OCI-LY7 (cell line): ENCODE measurements at regions not wholly inside any gene's neighbourhood (a gene's known extent, or its start where the extent isn't known, plus 50 kb on each side); places are given as distances from the start of the nearest gene placed in this dataset.

Experiments used
- BruUV-seq: library from RNA; stranded (reverse); fragments of 400-500 nt; replicated peaks from 2 replicates; lab custom pipeline; 2021; lab: Mats Ljungman, UMichigan
- CTCF ChIA-PET: fragments of 300-600 bp; sonication (Branson Sonifier 250); formaldehyde crosslinking; loops from one replicate; lab custom pipeline; 2022; ENCODE audit warnings: antibody characterized with exemption; ENCODE audit not compliant: unreplicated experiment; lab: Charles Lee
- POLR2A ChIA-PET: fragments of 300-600 bp; sonication (Branson Sonifier 250); formaldehyde crosslinking; loops from one replicate; lab custom pipeline; 2022; ENCODE audit warnings: antibody characterized with exemption; lab: Charles Lee
- DNase-seq: peaks from one replicate; pipeline ENCODE4 v3.0.0-alpha.2; 2015; ENCODE audit warnings: low spot score
- H2AFZ ChIP-seq: fragments of 200-600 bp; sonication (generic), shearing (Covaris generic); 2 replicates; pipeline ENCODE4 v1.6.1; 2014; ENCODE audit warnings: mild to moderate bottlenecking, antibody characterized with exemption, low read length, moderate library complexity
- H3K27ac ChIP-seq: fragments of 200-600 bp; sonication (generic); 2 replicates; pipeline ENCODE4 v1.5.1; 2014; ENCODE audit warnings: mixed run types, low read depth, mild to moderate bottlenecking, moderate library complexity, low read length, inconsistent platforms; ENCODE audit not compliant: poor library complexity, severe bottlenecking
- H3K36me3 ChIP-seq: fragments of 200-600 bp; sonication (generic); 2 replicates; pipeline ENCODE4 v1.6.1; 2014; ENCODE audit warnings: mild to moderate bottlenecking, antibody characterized with exemption, low read length, moderate library complexity, mixed read lengths; ENCODE audit not compliant: insufficient read depth
- H3K4me1 ChIP-seq: fragments of 200-600 bp; sonication (generic); 2 replicates; pipeline ENCODE4 v1.5.1; 2014; ENCODE audit warnings: mild to moderate bottlenecking, low read length; ENCODE audit not compliant: insufficient read depth, poor library complexity, severe bottlenecking
- H3K4me2 ChIP-seq: fragments of 200-600 bp; sonication (generic); 2 replicates; pipeline ENCODE4 v1.6.1; 2014; ENCODE audit warnings: mild to moderate bottlenecking, low read length
- H3K4me3 ChIP-seq: fragments of 200-600 bp; sonication (generic); 2 replicates; pipeline ENCODE4 v1.5.1; 2014; ENCODE audit warnings: mild to moderate bottlenecking, low read depth, low read length; ENCODE audit not compliant: poor library complexity, severe bottlenecking
- H3K79me2 ChIP-seq: fragments of 200-600 bp; sonication (generic); 2 replicates; pipeline ENCODE4 v1.6.1; 2016; ENCODE audit warnings: low read depth, mild to moderate bottlenecking, low read length, moderate library complexity, mixed read lengths; ENCODE audit not compliant: insufficient read depth
- H3K9me2 ChIP-seq: fragments of 200-600 bp; sonication (generic); 2 replicates; pipeline ENCODE4 v1.6.1; 2016; ENCODE audit warnings: mild to moderate bottlenecking, low read length, mixed read lengths; ENCODE audit not compliant: insufficient read depth
- H3K9me3 ChIP-seq: fragments of 200-600 bp; sonication (generic); 2 replicates; pipeline ENCODE4 v1.6.1; 2014; ENCODE audit warnings: mild to moderate bottlenecking, mixed run types, low read length, mixed read lengths
- H4K20me1 ChIP-seq: fragments of 200-600 bp; sonication (generic); 2 replicates; pipeline ENCODE4 v1.6.1; 2014; ENCODE audit warnings: mild to moderate bottlenecking, antibody characterized with exemption, low read length, moderate library complexity, mixed read lengths; ENCODE audit not compliant: insufficient read depth
- CTCF ChIP-seq: fragments of 200-600 bp; sonication (generic); conservative IDR thresholded peaks from 2 replicates; pipeline ENCODE4 v1.5.1; 2014; ENCODE audit warnings: mild to moderate bottlenecking, antibody characterized with exemption, low read length, moderate library complexity, mixed read lengths
- EZH2phosphoT487 ChIP-seq: fragments of 200-600 bp; sonication (generic); IDR thresholded peaks from 2 replicates; pipeline ENCODE4 v1.6.1; 2018; ENCODE audit warnings: low read depth, borderline replicate concordance, mild to moderate bottlenecking, mixed run types, antibody characterized with exemption, low read length, moderate library complexity, mixed read lengths
- intact Hi-C: fragments of 100-400 bp; cut with micrococcal nuclease; formaldehyde crosslinking; loops from one replicate; pipeline ENCODE4 v1.10.0; 2022; ENCODE audit not compliant: unreplicated experiment

- intact Hi-C loops, result no loop called here
These were observed 309.6 kb upstream of the PRKCQ start for GRCh38 chr10:6889718-6890117.

GRCh38 chr10:6888434-6888833 lies 308.4 kb upstream of the PRKCQ start:
- POLR2A ChIA-PET, result interaction anchor here (0.6 to 1.3 kb wide), 3 partner anchors 13 to 197 kb away, joined by 3 to 4 read pairs (median 3); no protein-coding TSS in a partner anchor

More at GRCh38 chr10:6889718-6890117, 309.6 kb upstream of the PRKCQ start:
- POLR2A ChIA-PET, result no interaction called here
- no peak overlapping the region for H2AFZ ChIP-seq
- no peaks in the 10 kb centered on the region for H4K20me1 ChIP-seq
- TF ChIP-seq CTCF (no peak), EZH2phosphoT487 (no peak)
- H3K36me3 ChIP-seq, result no peaks in the 10 kb centered on the region
- DNase-seq, result no peak
- H3K4me3 ChIP-seq, result no peak overlapping the region
- no peak overlapping the region for H3K27ac ChIP-seq
- CTCF ChIA-PET, result interaction anchor here (0.5 kb wide), 1 partner anchor 369 kb away, joined by 3 read pairs; no protein-coding TSS in a partner anchor
- H3K9me2 ChIP-seq, result no peaks in the 10 kb centered on the region
- no TSS peak for BruUV-seq
- H3K4me2 ChIP-seq, result no peak overlapping the region
- H3K4me1 ChIP-seq, result no peaks in the 10 kb centered on the region
- no peaks in the 10 kb centered on the region for H3K9me3 ChIP-seq
- no peaks in the 10 kb centered on the region for H3K79me2 ChIP-seq

More at GRCh38 chr10:6888434-6888833, 308.4 kb upstream of the PRKCQ start:
- TF ChIP-seq EZH2phosphoT487 (no peak), CTCF (no peak)
- Histone ChIP-seq H3K9me2 (no peaks in the 10 kb centered on the region), H3K4me1 (no peaks in the 10 kb centered on the region), H3K9me3 (no peaks in the 10 kb centered on the region), H4K20me1 (no peaks in the 10 kb centered on the region), H3K79me2 (no peaks in the 10 kb centered on the region), H3K27ac (no peak overlapping the region), H2AFZ (no peak overlapping the region), H3K4me3 (no peak overlapping the region), H3K4me2 (no peak overlapping the region), H3K36me3 (no peaks in the 10 kb centered on the region)
- DNase-seq, result no peak
- intact Hi-C loops, result no loop called here
- no TSS peak for BruUV-seq
- CTCF ChIA-PET, result no interaction called here
